Common myeloid progenitor, CD34-positive (primary cell): ENCODE measurements at regions not wholly inside any gene's neighbourhood (a gene's known extent, or its start where the extent isn't known, plus 50 kb on each side); places are given as distances from the start of the nearest gene placed in this dataset.

Source experiments
- CTCF ChIA-PET: fragments of 350-600 bp; sonication (Branson Sonifier 250); formaldehyde crosslinking; loops from one replicate; lab custom pipeline; 2021; ENCODE audit warnings: antibody characterized with exemption; lab: Charles Lee
- POLR2A ChIA-PET: fragments of 350-600 bp; sonication (Branson Sonifier 250); formaldehyde crosslinking; loops from one replicate; lab custom pipeline; 2021; ENCODE audit warnings: antibody characterized with exemption; lab: Charles Lee
- DNase-seq, 3 donors: peaks; one replicate each; pipeline versions ENCODE4 v3.0.0 to v3.0.0-alpha.2; 2013
- H3K27ac ChIP-seq, 2 experiments: 1 replicate in 1 of 2; 2 replicates in 1 of 2; pipeline ENCODE4 v1.7.0; 2013; ENCODE audit warnings: inconsistent platforms in 2 of 2, low read length in 2 of 2, mild to moderate bottlenecking in 2 of 2, low read depth in 1 of 2, moderate library complexity in 1 of 2; ENCODE audit not compliant: severe bottlenecking in 2 of 2, insufficient read depth in 1 of 2, poor library complexity in 1 of 2
- H3K27me3 ChIP-seq, 5 experiments: replicated peaks in 2 of 5; 1 replicate in 3 of 5; 2 replicates in 2 of 5; pipeline versions ENCODE4 v1.6.1 to v1.7.0; 2013; ENCODE audit warnings: low read length in 4 of 5, mild to moderate bottlenecking in 2 of 5, moderate library complexity in 2 of 5, inconsistent platforms in 1 of 5; ENCODE audit not compliant: insufficient read depth in 5 of 5, control insufficient read depth in 4 of 5
- H3K36me3 ChIP-seq, 4 experiments: 1 replicate in 2 of 4; 2 replicates in 2 of 4; pipeline versions ENCODE4 v1.6.1 to v1.7.0; 2013; ENCODE audit warnings: low read length in 3 of 4, control low read depth in 1 of 4, mild to moderate bottlenecking in 1 of 4; ENCODE audit not compliant: control insufficient read depth in 4 of 4, insufficient read depth in 4 of 4
- H3K4me1 ChIP-seq, 4 experiments: 1 replicate in 3 of 4; 2 replicates in 1 of 4; pipeline versions ENCODE4 v1.6.1 to v1.7.1; 2013; ENCODE audit warnings: low read length in 3 of 4, mild to moderate bottlenecking in 3 of 4, control low read depth in 1 of 4, inconsistent platforms in 1 of 4, moderate library complexity in 1 of 4; ENCODE audit not compliant: control insufficient read depth in 4 of 4, insufficient read depth in 4 of 4; ENCODE audit errors: control extremely low read depth in 1 of 4
- H3K4me3 ChIP-seq, 7 experiments: 1 replicate in 4 of 7; 2 replicates in 3 of 7; pipeline versions ENCODE4 v1.5.1 to v1.7.0; 2013; ENCODE audit warnings: mild to moderate bottlenecking in 7 of 7, low read length in 6 of 7, moderate library complexity in 6 of 7, inconsistent platforms in 2 of 7, low read depth in 2 of 7, control low read depth in 1 of 7; ENCODE audit not compliant: insufficient read depth in 4 of 7, control insufficient read depth in 1 of 7; ENCODE audit errors: extremely low read depth in 1 of 7
- H3K9me3 ChIP-seq, 5 experiments: 1 replicate in 4 of 5; 2 replicates in 1 of 5; pipeline versions ENCODE4 v1.6.1 to v1.7.1; 2013; ENCODE audit warnings: low read length in 4 of 5, mild to moderate bottlenecking in 2 of 5, inconsistent platforms in 1 of 5, low read depth in 1 of 5, moderate library complexity in 1 of 5; ENCODE audit not compliant: control insufficient read depth in 4 of 5, insufficient read depth in 2 of 5; ENCODE audit errors: control extremely low read depth in 1 of 5
- WGBS: methylation state at CpG from one replicate; pipeline ENCODE4 v1.1.5; 2013; ENCODE audit not compliant: insufficient coverage; 5-methylcytosine and 5-hydroxymethylcytosine counted together

GRCh38 chr2:4256351-4256750 is 553.0 kb downstream of the DCDC2C start:
- H3K4me1 ChIP-seq, result no peaks in the 10 kb centered on the region
- no peak overlapping the region for H3K4me3 ChIP-seq
- no peak overlapping the region for H3K27ac ChIP-seq
- 43% methylated on average over 3 of the region's 4 CpGs for WGBS
- no peak for DNase-seq
- ChIA-PET POLR2A (no interaction called here), CTCF (no interaction called here)
- H3K36me3 ChIP-seq, result no peaks in the 10 kb centered on the region
- no peaks in the 10 kb centered on the region for H3K9me3 ChIP-seq
- no peaks in the 10 kb centered on the region for H3K27me3 ChIP-seq

- Histone ChIP-seq H3K27ac (no peak overlapping the region), H3K36me3 (no peaks in the 10 kb centered on the region), H3K9me3 (no peaks in the 10 kb centered on the region), H3K27me3 (no peaks in the 10 kb centered on the region), H3K4me3 (no peak overlapping the region), H3K4me1 (no peaks in the 10 kb centered on the region)
- no CpG with 5 or more reads among the region's 1 CpG for WGBS
- no peak for DNase-seq
- POLR2A ChIA-PET, result no interaction called here
- CTCF ChIA-PET, result no interaction called here
Measured at GRCh38 chr2:4258563-4258962, 555.2 kb downstream of the DCDC2C start.

GRCh38 chr2:4265936-4266335 is 562.6 kb downstream of the DCDC2C start:
- Histone ChIP-seq H3K27me3 (no peaks in the 10 kb centered on the region), H3K4me1 (no peaks in the 10 kb centered on the region), H3K27ac (no peak overlapping the region), H3K36me3 (no peaks in the 10 kb centered on the region), H3K9me3 (no peaks in the 10 kb centered on the region), H3K4me3 (no peak overlapping the region)
- CTCF ChIA-PET, result no interaction called here
- DNase-seq, result no peak
- WGBS, result 43% methylated on average over 4 of the region's 4 CpGs
- POLR2A ChIA-PET, result no interaction called here

- no peak for DNase-seq
- POLR2A ChIA-PET, result no interaction called here
- Histone ChIP-seq H3K9me3 (no peaks in the 10 kb centered on the region), H3K4me3 (no peak overlapping the region), H3K27ac (no peak overlapping the region), H3K27me3 (no peaks in the 10 kb centered on the region), H3K36me3 (no peaks in the 10 kb centered on the region), H3K4me1 (no peaks in the 10 kb centered on the region)
- CTCF ChIA-PET, result no interaction called here
- WGBS, result 94% methylated on average over 2 of the region's 2 CpGs
Measured at GRCh38 chr2:4269885-4270284, 566.5 kb downstream of the DCDC2C start.

GRCh38 chr2:4272261-4272858 is 569.0 kb downstream of the DCDC2C start:
- POLR2A ChIA-PET, result no interaction called here
- H3K4me1 ChIP-seq, result no peaks in the 10 kb centered on the region
- no peaks in the 10 kb centered on the region for H3K9me3 ChIP-seq
- H3K4me3 ChIP-seq, result no peak overlapping the region
- CTCF ChIA-PET, result no interaction called here
- H3K36me3 ChIP-seq, result no peaks in the 10 kb centered on the region
- WGBS, result 90% methylated on average over 10 of the region's 13 CpGs
- H3K27ac ChIP-seq, result no peak overlapping the region
- no peaks in the 10 kb centered on the region for H3K27me3 ChIP-seq
- no peak for DNase-seq

- WGBS, result 95% methylated on average over 5 of the region's 7 CpGs
- no peak for DNase-seq
- H3K4me3 ChIP-seq, result no peak overlapping the region
- H3K9me3 ChIP-seq, result no peaks in the 10 kb centered on the region
- H3K27ac ChIP-seq, result no peak overlapping the region
- H3K27me3 ChIP-seq, result no peaks in the 10 kb centered on the region
- no peaks in the 10 kb centered on the region for H3K36me3 ChIP-seq
- ChIA-PET CTCF (no interaction called here), POLR2A (no interaction called here)
- no peaks in the 10 kb centered on the region for H3K4me1 ChIP-seq
Measured at GRCh38 chr2:4278392-4278791, 575.0 kb downstream of the DCDC2C start.

GRCh38 chr2:4279431-4279830 is 576.1 kb downstream of the DCDC2C start:
- CTCF ChIA-PET, result no interaction called here
- POLR2A ChIA-PET, result no interaction called here
- no CpG with 5 or more reads among the region's 5 CpGs for WGBS

More at GRCh38 chr2:4279431-4279830, 576.1 kb downstream of the DCDC2C start:
- Histone ChIP-seq H3K27ac (no peak overlapping the region), H3K27me3 (no peaks in the 10 kb centered on the region), H3K36me3 (no peaks in the 10 kb centered on the region), H3K9me3 (no peaks in the 10 kb centered on the region), H3K4me3 (no peak overlapping the region), H3K4me1 (no peaks in the 10 kb centered on the region)
- DNase-seq, result no peak
